ENCODE measurements at regions not wholly inside any gene's neighbourhood (a gene's known extent, or its start where the extent isn't known, plus 50 kb on each side); places are given as distances from the start of the nearest gene placed in this dataset.

GRCh38 chr1:214990619-214991018 lies 91.9 kb upstream of the KCNK2 start:
- H3K27ac Mint-ChIP-seq, result peak overlapping the region in 1 of 10 donors; percentile 2
- H3K9me3 Mint-ChIP-seq, result peaks cover 0 to 14% (median 5%) of the 10 kb centered on the region in 9 donors
- no peak overlapping the region for H3K4me3 Mint-ChIP-seq
- H3K4me1 Mint-ChIP-seq, result no peaks in the 10 kb centered on the region
- POLR2A ChIA-PET, result no interaction called here
- H3K36me3 Mint-ChIP-seq, result peaks cover 0 to 4% (median 0%) of the 10 kb centered on the region in 3 donors
- no peak for ATAC-seq
- H3K27me3 Mint-ChIP-seq, result peaks cover 1 to 20% (median 6%) of the 10 kb centered on the region in 5 donors
- no peak for DNase-seq

- no peak for ATAC-seq
- Mint-ChIP-seq H3K27ac (no peak overlapping the region), H3K4me1 (no peaks in the 10 kb centered on the region), H3K27me3 (peaks cover 1 to 23% (median 6%) of the 10 kb centered on the region in 5 donors), H3K36me3 (peaks cover 0 to 4% (median 0%) of the 10 kb centered on the region in 3 donors), H3K4me3 (no peak overlapping the region), H3K9me3 (peaks cover 0 to 14% (median 0%) of the 10 kb centered on the region in 9 donors)
- DNase-seq, result no peak
- POLR2A ChIA-PET, result no interaction called here
Measured at GRCh38 chr1:214991691-214992315, 90.7 kb upstream of the KCNK2 start.

- POLR2A ChIA-PET, result no interaction called here
- Mint-ChIP-seq H3K4me3 (no peak overlapping the region), H3K36me3 (no peaks in the 10 kb centered on the region), H3K4me1 (no peaks in the 10 kb centered on the region), H3K27me3 (peaks cover 1 to 27% (median 6%) of the 10 kb centered on the region in 5 donors), H3K27ac (no peak overlapping the region), H3K9me3 (peaks cover 0 to 14% (median 0%) of the 10 kb centered on the region in 9 donors)
- no peak for ATAC-seq
- DNase-seq, result no peak
Measured at GRCh38 chr1:214993419-214993818, 89.1 kb upstream of the KCNK2 start.

GRCh38 chr1:214997685-214998084 lies 84.9 kb upstream of the KCNK2 start:
- H3K9me3 Mint-ChIP-seq, result no peaks in the 10 kb centered on the region
- no peak overlapping the region for H3K4me3 Mint-ChIP-seq

GRCh38 chr1:215001419-215002021 lies 81.0 kb upstream of the KCNK2 start:
- no peaks in the 10 kb centered on the region for H3K36me3 Mint-ChIP-seq
- ATAC-seq (no peak), DNase-seq (no peak)
- H3K27ac Mint-ChIP-seq, result no peak overlapping the region
- POLR2A ChIA-PET, result no interaction called here
- H3K27me3 Mint-ChIP-seq, result peaks cover 0 to 3% (median 0%) of the 10 kb centered on the region in 5 donors
- no peak overlapping the region for H3K4me3 Mint-ChIP-seq
- H3K4me1 Mint-ChIP-seq, result no peaks in the 10 kb centered on the region
- H3K9me3 Mint-ChIP-seq, result peaks cover 0 to 4% (median 0%) of the 10 kb centered on the region in 9 donors

More at GRCh38 chr1:214997685-214998084, 84.9 kb upstream of the KCNK2 start:
- no peaks in the 10 kb centered on the region for H3K36me3 Mint-ChIP-seq
- DNase-seq, result no peak
- ATAC-seq, result no peak
- POLR2A ChIA-PET, result no interaction called here
- H3K27ac Mint-ChIP-seq, result no peak overlapping the region
- no peaks in the 10 kb centered on the region for H3K4me1 Mint-ChIP-seq
- peaks cover 0 to 8% (median 1%) of the 10 kb centered on the region in 5 donors for H3K27me3 Mint-ChIP-seq

GRCh38 chr1:215002471-215002870 lies 80.1 kb upstream of the KCNK2 start:
- peaks cover 0 to 3% (median 0%) of the 10 kb centered on the region in 5 donors for H3K27me3 Mint-ChIP-seq
- H3K36me3 Mint-ChIP-seq, result no peaks in the 10 kb centered on the region
- H3K4me1 Mint-ChIP-seq, result no peaks in the 10 kb centered on the region
- ATAC-seq (no peak), DNase-seq (no peak)
- H3K27ac Mint-ChIP-seq, result no peak overlapping the region
- H3K4me3 Mint-ChIP-seq, result no peak overlapping the region
- peaks cover 0 to 4% (median 0%) of the 10 kb centered on the region in 9 donors for H3K9me3 Mint-ChIP-seq
- POLR2A ChIA-PET, result no interaction called here

GRCh38 chr1:215003686-215004085 lies 78.9 kb upstream of the KCNK2 start:
- H3K36me3 Mint-ChIP-seq, result no peaks in the 10 kb centered on the region
- H3K4me3 Mint-ChIP-seq, result no peak overlapping the region
- H3K27me3 Mint-ChIP-seq, result no peaks in the 10 kb centered on the region
- H3K4me1 Mint-ChIP-seq, result no peaks in the 10 kb centered on the region
- H3K27ac Mint-ChIP-seq, result no peak overlapping the region
- ATAC-seq (no peak), DNase-seq (no peak)
- H3K9me3 Mint-ChIP-seq, result peaks cover 0 to 4% (median 0%) of the 10 kb centered on the region in 9 donors
- POLR2A ChIA-PET, result no interaction called here

GRCh38 chr1:215004121-215004827 lies 78.3 kb upstream of the KCNK2 start:
- DNase-seq, result no peak
- Mint-ChIP-seq H3K4me1 (no peaks in the 10 kb centered on the region), H3K27me3 (no peaks in the 10 kb centered on the region), H3K9me3 (peaks cover 0 to 4% (median 0%) of the 10 kb centered on the region in 9 donors), H3K27ac (no peak overlapping the region), H3K4me3 (no peak overlapping the region), H3K36me3 (no peaks in the 10 kb centered on the region)
- POLR2A ChIA-PET, result no interaction called here
- ATAC-seq, result no peak

- ATAC-seq (no peak), DNase-seq (no peak)
- POLR2A ChIA-PET, result no interaction called here
- H3K27me3 Mint-ChIP-seq, result no peaks in the 10 kb centered on the region
- H3K4me3 Mint-ChIP-seq, result no peak overlapping the region
- H3K9me3 Mint-ChIP-seq, result peaks cover 0 to 4% (median 0%) of the 10 kb centered on the region in 9 donors
- no peaks in the 10 kb centered on the region for H3K36me3 Mint-ChIP-seq
- no peaks in the 10 kb centered on the region for H3K4me1 Mint-ChIP-seq
- H3K27ac Mint-ChIP-seq, result no peak overlapping the region
Measured at GRCh38 chr1:215005078-215005477, 77.5 kb upstream of the KCNK2 start.

GRCh38 chr1:215005656-215006345 lies 76.7 kb upstream of the KCNK2 start:
- DNase-seq (no peak), ATAC-seq (no peak)
- no peaks in the 10 kb centered on the region for H3K27me3 Mint-ChIP-seq
- POLR2A ChIA-PET, result no interaction called here
- peaks cover 0 to 4% (median 0%) of the 10 kb centered on the region in 9 donors for H3K9me3 Mint-ChIP-seq
- no peaks in the 10 kb centered on the region for H3K4me1 Mint-ChIP-seq
- H3K36me3 Mint-ChIP-seq, result no peaks in the 10 kb centered on the region
- H3K4me3 Mint-ChIP-seq, result no peak overlapping the region
- H3K27ac Mint-ChIP-seq, result no peak overlapping the region

- DNase-seq (no peak), ATAC-seq (no peak)
- Mint-ChIP-seq H3K4me1 (no peaks in the 10 kb centered on the region), H3K36me3 (no peaks in the 10 kb centered on the region), H3K27ac (no peak overlapping the region), H3K9me3 (peaks cover 0 to 4% (median 0%) of the 10 kb centered on the region in 9 donors), H3K4me3 (no peak overlapping the region), H3K27me3 (no peaks in the 10 kb centered on the region)
- POLR2A ChIA-PET, result no interaction called here
Measured at GRCh38 chr1:215007880-215008279, 74.7 kb upstream of the KCNK2 start.

- DNase-seq (no peak), ATAC-seq (no peak)
- H3K4me1 Mint-ChIP-seq, result no peaks in the 10 kb centered on the region
- POLR2A ChIA-PET, result no interaction called here
- no peak overlapping the region for H3K27ac Mint-ChIP-seq
- H3K36me3 Mint-ChIP-seq, result no peaks in the 10 kb centered on the region
- peaks cover 0 to 14% (median 4%) of the 10 kb centered on the region in 9 donors for H3K9me3 Mint-ChIP-seq
- H3K4me3 Mint-ChIP-seq, result no peak overlapping the region
- peaks cover 0 to 16% (median 5%) of the 10 kb centered on the region in 5 donors for H3K27me3 Mint-ChIP-seq
Measured at GRCh38 chr1:215018555-215018954, 64.0 kb upstream of the KCNK2 start.

- H3K27me3 Mint-ChIP-seq, result peaks cover 0 to 3% (median 2%) of the 10 kb centered on the region in 5 donors
- no peak overlapping the region for H3K27ac Mint-ChIP-seq
- no peaks in the 10 kb centered on the region for H3K36me3 Mint-ChIP-seq
- H3K4me1 Mint-ChIP-seq, result no peaks in the 10 kb centered on the region
- no peak overlapping the region for H3K4me3 Mint-ChIP-seq
- H3K9me3 Mint-ChIP-seq, result peaks cover 0 to 7% (median 0%) of the 10 kb centered on the region in 9 donors
- POLR2A ChIA-PET, result no interaction called here
- DNase-seq (no peak), ATAC-seq (no peak)
Measured at GRCh38 chr1:215022204-215022603, 60.3 kb upstream of the KCNK2 start.

Measured in naive thymus-derived CD8-positive, alpha-beta T cell (primary cell).